Muscle of back (tissue), 3 donors: ENCODE measurements at regions not wholly inside any gene's neighbourhood (a gene's known extent, or its start where the extent isn't known, plus 50 kb on each side); places are given as distances from the start of the nearest gene placed in this dataset.

Source experiments
- DNase-seq, 3 donors: peaks; one replicate each; pipeline versions ENCODE4 v3.0.0 to v3.0.0-alpha.2; 2013

DNA sequence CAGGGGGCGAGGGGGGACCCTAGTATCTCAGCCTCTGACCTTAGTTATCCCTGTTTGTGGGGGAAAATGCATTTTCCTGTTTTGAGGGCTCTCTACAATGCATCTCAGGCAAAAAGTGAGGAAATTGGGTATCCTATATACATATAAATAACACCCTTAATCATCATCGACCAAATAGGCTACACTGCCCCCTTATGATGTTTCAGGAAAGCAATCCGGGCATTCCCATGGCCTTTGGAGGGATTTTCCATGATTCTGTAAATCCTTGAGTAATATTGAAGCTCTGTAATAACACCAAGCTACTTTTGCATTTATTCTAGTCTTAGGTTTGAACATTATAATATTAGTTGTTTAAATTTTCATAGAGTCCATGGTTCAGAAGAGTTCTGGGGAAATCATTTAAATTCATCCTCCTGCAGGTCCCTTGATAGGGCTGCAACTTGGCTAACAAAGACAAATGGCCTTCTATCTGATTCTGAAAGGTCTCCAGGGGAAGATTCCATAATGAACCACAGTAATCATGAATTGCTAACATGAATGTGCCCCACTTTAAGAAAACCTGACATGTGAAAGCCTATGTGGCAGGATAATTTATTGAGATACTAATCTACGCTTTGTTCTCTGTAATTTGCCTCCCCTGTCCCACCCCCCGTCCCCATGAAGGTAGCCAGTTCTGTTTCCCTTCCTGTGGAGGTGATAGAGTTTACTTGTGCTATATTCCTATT is 91.5 kb upstream of the SCOC start:
- no peak for DNase-seq

DNA sequence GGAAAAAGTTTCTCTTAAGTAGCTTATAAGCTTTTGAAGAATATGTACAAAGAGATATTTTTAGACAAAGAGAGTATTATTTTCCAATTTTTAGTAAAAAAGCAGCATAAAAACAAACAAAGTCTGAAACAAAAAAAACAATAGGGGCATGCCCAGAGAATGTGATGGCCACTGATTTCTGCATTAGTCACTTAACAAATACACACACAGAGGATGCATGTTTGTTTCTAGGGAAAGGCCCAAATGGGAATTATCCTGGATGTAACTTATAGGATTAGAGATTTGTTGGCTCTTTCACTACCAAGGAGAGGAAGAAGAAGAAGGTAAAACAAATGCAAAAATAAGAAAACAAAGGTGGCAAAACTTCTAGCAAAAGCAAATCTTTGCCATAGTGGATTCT is 95.9 kb upstream of the SCOC start:
- no peak for DNase-seq

DNA sequence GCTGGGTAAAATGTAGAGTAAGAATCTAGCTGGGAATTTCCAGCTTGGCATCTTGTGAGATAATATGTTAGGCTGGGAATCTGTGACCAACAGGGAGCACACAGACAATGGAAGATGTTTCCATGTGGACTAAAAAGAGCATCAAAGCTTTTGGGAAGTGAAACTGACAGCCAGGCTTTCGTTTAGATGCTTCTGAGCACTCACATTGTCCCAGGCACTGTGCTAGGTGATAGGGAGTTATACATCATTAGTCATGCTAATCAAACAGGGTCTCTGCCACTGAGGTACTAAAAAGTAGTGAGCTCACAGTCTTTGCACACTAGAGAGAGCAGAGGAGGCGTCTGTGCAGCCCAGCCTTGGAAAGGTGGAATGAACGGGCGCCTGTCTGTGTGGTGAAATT is 101.9 kb upstream of the SCOC start:
- no peak for DNase-seq

DNA sequence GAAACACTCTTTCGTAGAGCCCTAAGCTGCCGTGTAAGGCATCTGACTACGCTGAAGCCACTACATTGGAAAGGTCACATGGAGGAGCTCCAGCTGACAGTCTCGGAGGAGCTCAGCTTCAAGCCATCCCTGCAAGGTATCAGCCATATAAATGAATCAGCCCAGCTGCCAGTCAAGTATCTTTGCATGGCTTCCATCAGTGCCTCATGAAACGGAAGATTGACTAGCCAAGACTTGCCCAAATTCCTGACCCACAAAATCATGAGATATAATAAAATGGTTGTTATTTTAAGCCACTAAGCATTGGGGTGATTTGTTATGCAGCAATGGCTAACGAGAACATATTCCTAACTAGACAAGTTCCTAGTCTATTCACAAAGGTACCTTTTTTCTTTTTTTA is 104.1 kb upstream of the SCOC start:
- no peak for DNase-seq

DNA sequence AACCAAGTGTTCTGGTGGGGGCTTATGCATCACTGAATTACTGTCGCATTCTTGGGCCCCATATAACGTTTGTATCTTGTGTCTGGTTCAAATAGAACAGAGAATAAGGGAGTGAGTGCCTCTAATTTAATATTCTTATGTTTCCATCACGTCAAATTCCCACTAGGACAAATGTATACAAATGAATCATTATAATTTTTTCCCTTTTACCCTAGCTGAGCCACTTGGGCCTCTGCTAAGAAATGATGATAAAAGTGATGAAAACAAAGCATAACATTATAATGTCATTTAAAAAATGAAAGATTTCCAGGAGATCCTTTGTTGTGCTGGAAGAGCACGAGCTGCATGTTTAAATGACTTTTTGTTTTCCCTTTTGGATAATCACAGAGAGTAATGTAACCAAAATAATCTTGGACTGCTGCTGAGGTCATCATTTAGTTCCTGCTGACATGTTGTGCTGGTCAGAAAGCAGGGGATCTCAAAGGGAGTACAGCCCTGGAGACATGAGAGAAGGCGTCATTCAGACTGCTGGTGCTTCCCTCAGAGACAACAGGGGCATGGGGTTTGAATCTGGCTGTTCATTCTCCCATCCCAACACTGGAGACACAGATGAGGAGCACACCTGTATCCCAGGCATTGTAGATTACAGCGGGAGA is 105.1 kb upstream of the SCOC start:
- peak in 2 of 3 donors; percentile 17 to 46 for DNase-seq

DNA sequence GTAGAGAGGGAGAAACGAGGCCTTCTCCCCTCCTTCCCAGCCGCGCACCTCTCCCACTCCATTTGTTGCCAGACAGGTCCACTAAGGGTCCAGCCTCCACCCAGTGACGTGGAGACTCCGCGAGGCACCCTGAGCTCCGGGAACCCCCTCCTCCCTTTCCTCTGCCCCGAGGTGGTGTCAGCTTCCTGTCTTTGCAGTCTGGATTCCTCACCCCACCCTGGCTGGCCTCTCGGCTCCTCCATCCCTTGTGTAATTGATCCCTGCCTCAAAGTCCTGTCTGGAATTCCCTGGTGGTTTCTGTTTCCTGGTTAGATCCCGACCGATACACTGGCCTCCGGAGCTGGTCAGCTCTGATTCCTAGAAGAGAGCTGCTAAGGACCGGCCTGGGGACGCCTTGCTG is 105.9 kb upstream of the SCOC start:
- DNase-seq = no peak

DNA sequence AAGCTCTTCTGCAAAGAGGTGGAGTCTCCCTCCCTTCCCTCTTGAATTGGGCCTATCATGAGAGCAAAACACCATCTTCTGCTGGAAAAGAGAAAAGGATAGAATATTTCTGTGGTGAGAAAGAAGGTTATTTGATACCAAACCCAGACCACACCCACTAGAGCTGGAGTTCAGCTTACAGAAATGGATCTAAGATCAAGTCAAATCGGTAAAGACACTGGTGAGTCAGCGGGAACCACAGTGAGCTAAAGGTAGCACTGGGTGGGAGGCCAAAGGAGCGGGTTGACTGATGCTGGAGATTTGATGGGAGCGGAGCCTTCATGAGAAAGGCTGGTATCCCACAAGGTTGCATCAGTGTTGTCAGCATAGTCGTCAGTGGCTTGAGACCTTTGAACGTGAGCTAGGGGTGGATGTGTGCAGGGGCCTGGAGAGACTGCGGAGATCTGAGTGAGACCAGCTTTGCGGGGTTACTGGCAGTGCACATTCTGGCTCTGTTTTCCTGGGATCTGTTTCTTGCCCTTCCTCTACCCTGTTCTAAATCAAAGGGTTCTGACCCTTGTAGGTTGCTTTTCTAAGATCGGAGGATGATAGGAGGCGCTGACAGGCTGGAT is 106.4 kb upstream of the SCOC start:
- peak in 1 of 3 donors; percentile 31 for DNase-seq

DNA sequence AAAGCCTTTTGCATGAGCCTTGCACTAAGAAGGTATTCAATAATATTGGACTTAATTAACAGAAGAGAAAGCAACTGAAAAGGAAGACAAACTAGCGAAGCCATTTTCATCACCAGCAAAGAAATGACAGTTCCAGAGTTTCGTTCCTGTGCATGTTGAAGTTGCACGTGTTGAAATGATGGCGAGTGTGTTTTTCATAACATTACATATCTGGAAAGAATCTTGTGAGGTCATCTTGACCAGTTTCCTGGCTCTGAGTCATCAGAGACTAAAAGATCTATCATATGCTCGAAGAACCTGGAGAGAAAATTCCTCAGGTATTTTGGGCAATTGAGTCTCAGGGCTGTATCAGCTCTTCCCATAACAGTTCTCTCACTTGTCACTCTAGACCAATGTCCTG is 106.2 kb upstream of the MAML3 start:
- DNase-seq = no peak

DNA sequence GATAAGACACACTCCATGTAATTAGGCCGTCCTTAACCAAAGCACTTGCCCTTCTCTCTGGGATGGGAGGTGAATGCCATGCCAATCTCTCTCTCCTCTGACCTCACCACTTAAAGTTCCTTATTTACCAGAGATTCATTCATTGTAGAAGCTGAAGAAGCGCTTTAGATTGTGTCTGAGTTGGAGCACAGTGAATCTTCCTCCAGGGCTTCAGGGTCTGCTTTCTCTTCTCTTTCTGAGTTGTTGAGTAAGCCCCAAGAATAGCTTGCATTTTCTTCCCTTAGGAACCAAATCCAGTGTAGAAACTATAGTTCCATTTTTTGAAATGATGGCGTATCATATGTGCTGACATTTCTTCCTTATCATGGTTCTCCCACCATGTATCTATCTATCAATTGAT is 104.5 kb upstream of the MAML3 start:
- DNase-seq = no peak

DNA sequence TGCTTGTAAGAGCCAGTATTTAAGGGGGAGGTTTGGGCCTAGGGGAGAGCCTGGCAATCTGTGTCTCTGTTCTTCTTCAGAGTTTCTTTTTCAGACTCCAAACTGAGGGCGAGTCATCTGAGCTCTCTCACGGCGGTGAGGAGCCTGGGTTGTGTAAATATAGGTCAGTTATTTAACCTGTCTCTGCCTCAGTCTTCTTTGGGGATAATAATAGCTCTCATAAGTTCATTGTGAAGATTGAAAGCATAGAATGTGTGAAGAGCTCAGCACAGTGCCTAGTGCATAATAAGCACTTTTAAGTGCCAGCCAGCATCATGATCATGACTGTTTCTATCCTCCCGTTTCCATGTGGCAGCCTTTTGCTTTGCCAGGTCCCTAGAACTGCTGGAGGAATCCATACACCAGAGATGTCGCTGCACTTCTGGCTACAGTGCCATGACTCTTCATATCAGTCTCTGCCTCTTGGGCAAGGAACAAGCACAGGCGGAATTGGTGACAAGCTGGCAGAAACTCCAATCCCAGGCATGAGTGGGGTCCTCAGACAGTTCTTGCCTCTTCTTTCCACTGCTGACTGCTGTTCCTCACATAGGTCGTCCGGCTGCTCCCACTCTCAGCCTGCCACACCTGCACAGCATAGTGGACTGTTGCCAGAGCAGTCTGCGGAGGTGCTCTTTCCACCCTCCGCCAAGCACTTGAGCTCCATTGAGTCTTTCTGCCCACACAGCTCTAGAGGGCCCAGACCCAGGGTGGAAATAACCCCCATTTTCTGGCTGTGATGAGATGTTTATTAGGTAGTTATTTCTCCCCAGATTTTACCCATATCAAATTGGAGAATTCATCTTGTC is 103.7 kb upstream of the MAML3 start:
- DNase-seq = no peak

DNA sequence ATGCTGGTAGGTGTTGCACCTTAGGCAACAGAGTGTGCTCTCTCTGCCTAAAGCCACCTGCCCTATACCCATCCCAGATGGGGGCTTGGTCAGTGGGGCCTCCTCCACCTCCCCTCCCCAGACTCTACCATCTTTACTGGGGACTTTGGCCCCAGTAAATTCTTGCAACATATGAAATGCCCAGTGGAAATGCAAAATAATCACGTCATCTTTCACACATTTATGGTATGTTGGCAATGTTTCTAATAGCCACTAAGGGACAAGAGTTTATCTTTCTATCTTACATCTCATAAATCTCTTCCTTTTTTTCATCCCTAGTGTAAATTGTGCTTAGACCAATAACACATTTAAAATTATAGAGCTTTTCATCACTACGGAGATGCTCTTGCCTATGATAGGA is 103.0 kb upstream of the MAML3 start:
- DNase-seq = no peak

DNA sequence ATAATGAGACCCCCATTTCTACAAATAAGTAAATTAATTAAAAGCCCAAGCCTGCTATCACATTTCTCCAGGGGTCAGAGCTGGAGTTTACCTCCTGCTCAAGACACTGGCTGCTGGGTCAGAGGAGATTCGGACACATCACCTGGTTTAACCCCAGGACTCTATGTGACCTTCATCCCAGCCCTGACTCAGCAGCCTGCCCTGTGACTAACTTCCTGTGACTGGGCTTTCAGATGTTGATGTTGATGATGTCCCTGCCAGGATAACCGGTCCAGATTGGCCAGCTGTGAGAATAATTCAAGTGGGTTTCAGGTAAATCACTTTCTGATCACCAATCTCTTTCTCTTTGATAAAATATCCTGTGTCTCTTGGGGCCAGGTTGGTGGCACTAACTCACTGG is 102.4 kb upstream of the MAML3 start:
- DNase-seq = no peak

DNA sequence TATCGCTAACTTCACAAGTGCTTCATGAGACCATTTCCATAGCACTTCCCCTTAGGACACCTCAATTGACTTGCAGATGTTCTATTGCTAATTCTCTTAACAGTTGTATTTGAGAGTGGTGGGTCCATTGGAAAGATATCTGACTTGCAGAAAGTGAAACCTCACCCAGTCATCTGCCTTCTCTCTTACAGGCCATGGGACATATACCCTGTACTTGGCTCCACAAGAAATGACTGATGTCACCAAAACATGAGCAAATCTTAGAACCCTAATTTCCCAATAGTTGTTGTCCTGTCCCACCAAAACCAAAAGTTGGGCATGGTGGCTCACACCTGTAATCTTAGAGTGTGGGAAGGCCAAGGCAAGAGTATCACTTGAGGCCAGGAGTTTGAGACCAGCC is 101.9 kb upstream of the MAML3 start:
- DNase-seq = no peak

DNA sequence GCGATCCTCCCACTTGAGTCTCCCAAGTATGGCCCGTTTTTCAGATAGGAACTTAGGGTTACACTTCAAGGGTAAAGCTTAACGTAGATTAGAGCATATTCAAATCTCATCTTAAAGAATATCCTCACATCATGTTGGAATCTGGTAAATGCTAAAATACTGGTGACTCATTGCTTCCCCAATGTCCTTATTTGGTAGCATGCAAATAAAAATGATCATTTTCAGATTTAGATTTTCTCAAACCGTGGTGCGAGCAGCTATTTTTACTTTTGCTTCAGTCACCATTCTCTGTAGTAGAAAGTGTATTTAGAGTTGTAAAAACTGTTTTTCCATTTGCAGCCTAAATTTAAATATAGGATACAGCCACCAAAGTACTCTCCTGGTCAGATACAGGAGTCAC is 101.5 kb upstream of the MAML3 start:
- DNase-seq = no peak

DNA sequence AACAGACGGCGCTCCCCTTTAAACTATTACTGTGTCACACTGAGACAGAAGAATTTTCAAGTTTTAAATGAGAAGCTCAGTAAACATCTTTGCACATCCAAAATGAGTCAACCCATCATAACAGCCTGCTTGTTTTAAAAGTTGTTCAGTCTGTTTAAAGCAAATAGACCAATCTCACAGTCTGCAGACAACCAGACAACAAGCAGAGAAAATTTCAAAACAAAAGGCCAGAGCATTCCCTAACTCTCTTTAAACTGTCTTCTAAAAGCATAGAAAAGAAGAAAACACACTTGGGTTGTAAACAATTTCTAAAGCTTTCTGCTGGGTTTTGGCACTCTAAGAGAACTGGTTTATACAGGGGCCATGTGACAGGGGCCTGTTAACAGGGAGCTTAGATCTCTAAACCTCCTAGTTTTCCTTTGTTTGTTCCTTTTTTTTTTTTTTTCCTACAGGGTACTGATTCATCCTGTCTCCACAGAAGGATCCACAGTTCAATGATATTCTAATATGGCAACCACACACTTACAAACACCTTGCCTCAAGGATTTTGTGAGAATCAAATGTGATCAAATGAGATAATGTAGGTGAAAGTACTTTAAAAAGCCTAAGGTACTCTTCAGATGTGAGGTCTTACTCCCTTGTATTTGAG is 100.8 kb upstream of the MAML3 start:
- DNase-seq = no peak

DNA sequence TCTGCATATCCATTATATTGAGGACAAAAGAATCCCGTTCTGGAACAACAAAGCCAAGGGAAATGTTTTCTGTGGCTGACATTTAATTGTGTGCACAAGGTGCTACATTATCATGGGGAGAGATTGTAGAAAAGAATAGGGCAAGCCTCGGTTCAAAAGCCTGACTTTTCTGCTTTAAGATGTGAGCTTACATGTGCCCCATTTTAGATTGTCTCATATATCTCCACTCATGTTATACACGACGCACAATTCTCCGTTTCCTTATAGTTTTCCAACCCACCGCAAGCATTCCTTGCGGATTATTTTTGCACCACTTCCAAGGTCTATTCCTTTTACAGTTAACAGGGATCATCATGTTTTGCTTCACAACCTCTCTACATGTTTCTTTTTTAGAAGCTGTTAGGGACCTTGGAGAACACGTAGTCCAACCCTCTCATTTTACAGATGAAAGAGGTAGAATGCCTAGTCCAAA is 99.6 kb upstream of the MAML3 start:
- DNase-seq = no peak

DNA sequence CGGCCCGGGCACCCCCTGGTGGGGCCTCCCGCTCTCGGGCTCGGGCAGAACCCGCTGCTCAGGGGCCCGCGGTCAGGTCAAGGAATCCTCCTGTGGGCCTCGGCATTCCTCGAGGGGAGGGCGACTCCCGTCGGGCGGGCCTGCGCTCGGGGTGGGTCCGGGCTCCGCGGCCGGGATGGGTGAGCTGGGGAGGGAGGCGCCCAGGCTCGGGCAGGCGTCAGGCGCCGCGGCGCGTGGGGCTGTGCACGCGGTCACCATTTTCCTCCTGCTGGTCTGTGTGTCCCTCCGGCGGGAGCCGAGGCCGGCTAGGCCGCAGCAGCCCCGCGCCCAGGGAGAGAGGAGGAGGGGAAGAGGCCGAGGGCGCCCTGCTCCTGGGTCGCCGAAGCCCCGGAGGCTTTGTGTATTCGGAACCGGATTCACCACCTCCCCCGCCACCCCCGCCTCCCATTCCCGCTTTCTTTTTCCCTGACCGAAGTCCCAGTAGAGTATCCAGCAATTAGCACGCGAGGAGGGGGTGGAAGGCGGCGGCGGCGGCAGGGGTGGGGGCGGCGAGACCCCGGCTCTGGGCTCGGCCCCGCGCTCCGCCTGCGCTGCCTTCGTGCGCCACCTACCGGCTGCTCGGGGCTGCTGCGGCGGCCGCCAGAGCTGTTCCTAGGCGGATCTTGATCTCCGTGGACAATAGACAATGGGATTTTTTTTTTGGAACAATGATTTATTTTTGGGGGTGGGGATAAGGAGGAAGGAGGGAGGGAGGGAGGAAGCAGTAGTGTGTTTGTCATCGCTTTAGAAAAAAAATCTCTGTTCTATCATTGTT is 99.0 kb upstream of the MAML3 start:
- peak; percentile 81 to 92 (median 85) for DNase-seq

DNA sequence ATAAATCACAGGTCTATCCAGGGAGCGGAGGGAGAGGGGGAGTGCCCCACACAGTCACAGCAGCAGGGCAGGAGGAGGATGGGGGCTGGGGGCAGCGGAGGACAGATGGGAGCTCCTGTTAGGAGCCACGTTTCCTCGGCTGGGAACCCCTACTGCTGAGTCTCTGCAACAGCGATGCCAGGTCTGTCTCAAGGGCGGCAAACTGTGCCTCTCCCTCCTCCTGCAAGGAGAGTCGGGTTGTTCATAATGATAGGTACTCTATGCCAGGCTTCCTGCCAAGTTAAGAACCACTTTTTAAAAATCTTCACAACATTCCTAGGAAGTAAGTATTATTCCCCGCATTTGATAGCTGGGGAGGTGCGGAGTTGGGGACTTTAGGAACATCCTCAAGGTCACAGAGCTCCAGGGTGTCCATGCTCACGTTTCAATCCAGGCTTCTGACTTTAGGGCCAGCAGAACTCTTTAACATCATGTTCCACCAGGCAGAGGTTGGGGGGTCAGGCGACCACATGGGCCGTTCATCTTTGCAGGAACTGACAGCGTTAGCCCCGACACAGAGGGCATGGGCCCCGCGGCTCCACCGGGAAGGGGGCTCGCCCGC is 98.3 kb upstream of the MAML3 start:
- no peak for DNase-seq

DNA sequence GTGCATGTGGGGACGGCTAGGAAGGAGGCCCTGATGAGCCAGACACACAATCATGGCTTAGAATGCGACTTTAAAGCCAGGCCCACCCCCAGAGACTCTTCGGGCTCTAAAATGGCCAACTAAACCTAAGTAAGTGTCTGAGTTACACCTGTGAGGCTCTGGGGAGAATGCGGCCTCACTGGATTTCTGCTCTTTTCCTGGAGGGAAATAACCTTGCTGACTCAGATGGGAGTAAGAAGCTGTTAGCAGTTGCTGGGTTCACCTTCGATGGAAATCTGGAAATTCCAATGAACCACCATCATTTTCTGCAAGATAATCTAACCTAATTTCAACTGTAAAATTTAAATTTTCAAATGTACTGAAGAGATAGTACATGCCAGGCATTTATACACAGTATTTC is 97.6 kb upstream of the MAML3 start:
- DNase-seq = no peak

DNA sequence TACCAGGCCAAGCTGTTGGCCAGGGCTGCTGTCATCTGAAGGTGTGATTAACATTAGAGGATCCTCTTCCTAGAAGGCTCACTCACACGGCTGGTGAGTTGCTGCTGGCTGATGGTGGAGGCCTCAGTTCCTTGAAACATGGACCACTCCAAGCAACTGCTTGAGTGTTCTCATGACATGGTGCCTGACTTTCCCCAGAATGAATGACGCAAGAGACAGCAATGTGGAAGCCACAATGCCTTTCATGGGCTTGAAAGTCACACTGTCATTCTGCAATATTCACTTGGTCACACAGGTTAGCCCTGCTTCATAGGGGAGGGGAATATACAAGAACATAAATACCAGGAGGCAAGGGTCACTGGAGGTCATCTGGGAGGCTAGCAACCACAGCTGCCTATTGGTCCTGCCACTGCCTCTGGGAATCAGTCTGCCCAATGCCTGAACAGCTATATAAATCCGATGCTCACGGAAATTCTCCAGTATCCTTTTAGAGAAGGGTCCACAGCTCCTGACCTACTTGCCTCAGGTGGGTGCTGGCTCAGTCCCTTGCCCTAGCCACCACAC is 97.1 kb upstream of the MAML3 start:
- no peak for DNase-seq
